ENCODE measurements at regions not wholly inside any gene's neighbourhood (a gene's known extent, or its start where the extent isn't known, plus 50 kb on each side); places are given as distances from the start of the nearest gene placed in this dataset.

DNA sequence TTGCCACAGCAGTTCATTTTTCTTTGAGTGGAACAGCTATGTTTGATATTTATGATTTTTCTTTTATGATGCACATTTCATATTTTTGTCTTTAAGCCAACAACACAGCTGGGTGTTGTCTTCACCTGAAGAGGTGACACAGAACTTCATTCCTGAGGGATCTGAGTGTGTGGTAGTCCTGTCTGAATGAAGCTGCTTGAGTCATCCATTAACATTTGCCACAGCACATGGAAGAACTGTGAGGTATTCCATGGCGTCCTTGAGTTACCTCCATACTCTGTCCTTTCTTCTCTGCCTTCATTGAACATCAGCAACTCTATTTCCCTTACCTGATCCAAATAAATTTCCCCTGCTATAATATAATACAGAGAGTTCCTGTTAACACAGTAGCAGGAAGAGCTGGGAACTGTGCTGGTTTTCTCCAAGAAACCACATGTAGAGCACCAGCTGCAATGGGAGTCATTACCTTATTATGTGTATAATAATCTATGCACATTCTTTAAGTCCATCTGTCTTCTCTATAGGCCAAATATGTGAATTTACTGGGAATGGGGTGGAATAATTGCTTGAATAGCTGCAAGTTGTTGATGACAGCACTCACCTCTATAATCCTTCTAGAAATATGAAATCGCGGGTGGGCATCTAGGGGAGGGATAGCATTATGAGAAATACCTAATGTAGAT, 72.4 kb upstream of the TAC1 start:
- DNase-seq = no peak

GRCh38 chr7:97667359-97667758, 64.5 kb upstream of the TAC1 start:
- DNase-seq = no peak

- DNase-seq = no peak
These were observed 60.3 kb upstream of the TAC1 start for GRCh38 chr7:97671571-97671970.

DNA sequence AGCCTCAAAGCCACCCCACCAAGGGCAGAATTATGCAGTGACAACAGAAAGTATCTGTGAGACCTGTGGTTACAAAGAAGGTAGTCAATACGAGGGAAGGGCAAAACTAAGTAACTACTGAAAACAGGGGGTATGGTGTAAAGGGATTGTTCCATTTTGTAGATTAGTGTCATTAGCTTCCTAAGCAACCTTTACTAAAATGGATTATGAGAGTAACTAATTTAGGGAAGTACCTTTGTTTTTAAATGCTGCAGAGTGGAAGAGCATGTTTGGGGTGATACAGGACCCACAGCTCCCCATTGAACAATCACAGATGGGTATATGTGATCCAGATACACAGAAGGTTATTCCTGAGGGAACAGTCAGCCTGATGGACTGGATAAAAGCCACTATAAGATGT, 51.3 kb upstream of the TAC1 start:
- no peak for DNase-seq
